Endothelial cell (in vitro differentiated cells): ENCODE measurements at regions not wholly inside any gene's neighbourhood (a gene's known extent, or its start where the extent isn't known, plus 50 kb on each side); places are given as distances from the start of the nearest gene placed in this dataset.

Experiments
- DNase-seq: peaks from one replicate; pipeline ENCODE4 v3.0.0; 2021; ENCODE audit warnings: low spot score
- H3K27ac Mint-ChIP-seq: one replicate; pipeline ENCODE4 v1.8.0; 2021; ENCODE audit warnings: mixed read lengths, inconsistent platforms; ENCODE audit not compliant: unreplicated experiment
- H3K27me3 Mint-ChIP-seq: one replicate; pipeline ENCODE4 v1.8.0; 2021; ENCODE audit warnings: mild to moderate bottlenecking, moderate library complexity, mixed read lengths, inconsistent platforms; ENCODE audit not compliant: unreplicated experiment
- H3K36me3 Mint-ChIP-seq: one replicate; pipeline ENCODE4 v1.8.0; 2021; ENCODE audit warnings: mild to moderate bottlenecking, low read depth, mixed read lengths, inconsistent platforms; ENCODE audit not compliant: unreplicated experiment
- H3K4me1 Mint-ChIP-seq: one replicate; pipeline ENCODE4 v1.8.0; 2021; ENCODE audit warnings: mild to moderate bottlenecking, mixed read lengths, inconsistent platforms; ENCODE audit not compliant: unreplicated experiment
- H3K4me3 Mint-ChIP-seq: one replicate; pipeline ENCODE4 v1.8.0; 2021; ENCODE audit warnings: mild to moderate bottlenecking, mixed read lengths, inconsistent platforms; ENCODE audit not compliant: unreplicated experiment
- H3K9me3 Mint-ChIP-seq: one replicate; pipeline ENCODE4 v1.8.0; 2021; ENCODE audit warnings: mixed read lengths, inconsistent platforms; ENCODE audit not compliant: unreplicated experiment
- CTCF ChIP-seq: fragments of 200-600 bp; sonication (generic); IDR thresholded peaks from one replicate; pipeline ENCODE4 v1.5.0; 2021; ENCODE audit warnings: antibody characterized with exemption; ENCODE audit not compliant: unreplicated experiment

GRCh38 chr7:128164061-128164954 lies 76.8 kb upstream of the LEP start:
- Mint-ChIP-seq H3K36me3 (peaks cover 4% of the 10 kb centered on the region), H3K4me3 (no peak overlapping the region), H3K27ac (no peak overlapping the region), H3K27me3 (peaks cover 33% of the 10 kb centered on the region), H3K9me3 (no peaks in the 10 kb centered on the region), H3K4me1 (peaks cover 9% of the 10 kb centered on the region)
- DNase-seq = no peak
- TF ChIP-seq CTCF = no peak

GRCh38 chr7:128164955-128165670 lies 76.0 kb upstream of the LEP start:
- H3K27me3 Mint-ChIP-seq = peaks cover 35% of the 10 kb centered on the region
- H3K4me3 Mint-ChIP-seq = peak overlapping the region; percentile 43
- H3K4me1 Mint-ChIP-seq = peaks cover 9% of the 10 kb centered on the region

GRCh38 chr7:128165927-128166420 lies 75.1 kb upstream of the LEP start:
- peaks cover 37% of the 10 kb centered on the region for H3K27me3 Mint-ChIP-seq
- H3K27ac Mint-ChIP-seq = no peak overlapping the region
- H3K9me3 Mint-ChIP-seq = no peaks in the 10 kb centered on the region
- no peak for TF ChIP-seq CTCF
- H3K4me3 Mint-ChIP-seq = no peak overlapping the region
- H3K4me1 Mint-ChIP-seq = peaks cover 9% of the 10 kb centered on the region
- no peak for DNase-seq
- H3K36me3 Mint-ChIP-seq = peaks cover 4% of the 10 kb centered on the region

More at GRCh38 chr7:128164955-128165670, 76.0 kb upstream of the LEP start:
- TF ChIP-seq CTCF = no peak
- no peaks in the 10 kb centered on the region for H3K9me3 Mint-ChIP-seq
- no peak for DNase-seq
- H3K27ac Mint-ChIP-seq = peak overlapping the region; percentile 10
- H3K36me3 Mint-ChIP-seq = peaks cover 4% of the 10 kb centered on the region

- Mint-ChIP-seq H3K36me3 (peaks cover 4% of the 10 kb centered on the region), H3K27me3 (peaks cover 40% of the 10 kb centered on the region), H3K9me3 (no peaks in the 10 kb centered on the region), H3K4me3 (no peak overlapping the region), H3K27ac (no peak overlapping the region), H3K4me1 (peaks cover 9% of the 10 kb centered on the region)
- peak; percentile 26 for DNase-seq
- TF ChIP-seq CTCF = no peak
Measured at GRCh38 chr7:128166603-128167041, 74.5 kb upstream of the LEP start.
